ENCODE measurements at regions not wholly inside any gene's neighbourhood (a gene's known extent, or its start where the extent isn't known, plus 50 kb on each side); places are given as distances from the start of the nearest gene placed in this dataset.
"Not testable (repeated sequence)": the region's sequence is repeated elsewhere in the genome, so short reads cannot be mapped to it uniquely, and the experiment has no call there.

- H3K4me3 Mint-ChIP-seq, result no peak overlapping the region
- H3K27ac Mint-ChIP-seq, result no peak overlapping the region
- TF ChIP-seq, protein P1, sequence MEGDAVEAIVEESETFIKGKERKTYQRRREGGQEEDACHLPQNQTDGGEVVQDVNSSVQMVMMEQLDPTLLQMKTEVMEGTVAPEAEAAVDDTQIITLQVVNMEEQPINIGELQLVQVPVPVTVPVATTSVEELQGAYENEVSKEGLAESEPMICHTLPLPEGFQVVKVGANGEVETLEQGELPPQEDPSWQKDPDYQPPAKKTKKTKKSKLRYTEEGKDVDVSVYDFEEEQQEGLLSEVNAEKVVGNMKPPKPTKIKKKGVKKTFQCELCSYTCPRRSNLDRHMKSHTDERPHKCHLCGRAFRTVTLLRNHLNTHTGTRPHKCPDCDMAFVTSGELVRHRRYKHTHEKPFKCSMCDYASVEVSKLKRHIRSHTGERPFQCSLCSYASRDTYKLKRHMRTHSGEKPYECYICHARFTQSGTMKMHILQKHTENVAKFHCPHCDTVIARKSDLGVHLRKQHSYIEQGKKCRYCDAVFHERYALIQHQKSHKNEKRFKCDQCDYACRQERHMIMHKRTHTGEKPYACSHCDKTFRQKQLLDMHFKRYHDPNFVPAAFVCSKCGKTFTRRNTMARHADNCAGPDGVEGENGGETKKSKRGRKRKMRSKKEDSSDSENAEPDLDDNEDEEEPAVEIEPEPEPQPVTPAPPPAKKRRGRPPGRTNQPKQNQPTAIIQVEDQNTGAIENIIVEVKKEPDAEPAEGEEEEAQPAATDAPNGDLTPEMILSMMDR (IDR thresholded peaks at IDR 0.05), result no peak
- 0 out of 2 replicates have a peak, but pooled peaks cover 4% of the 10 kb centered on the region for H3K4me1 Mint-ChIP-seq (ENCODE audit: low read depth)
- no peaks in the 10 kb centered on the region for H3K9me3 Mint-ChIP-seq
- H3K27me3 Mint-ChIP-seq (ENCODE audit: insufficient read depth), result peaks cover 33% of the 10 kb centered on the region
- no peak for DNase-seq
- no peaks in the 10 kb centered on the region for H3K36me3 Mint-ChIP-seq (ENCODE audit: low read depth)
These were observed 101.4 kb upstream of the TRPM1 start for GRCh38 chr15:31202953-31203352.

GRCh38 chr15:31203999-31204398 is 102.5 kb upstream of the TRPM1 start:
- Mint-ChIP-seq H3K27me3 (ENCODE audit: insufficient read depth) (peaks cover 37% of the 10 kb centered on the region), H3K4me3 (no peak overlapping the region)
- TF ChIP-seq, protein P1 (IDR thresholded peaks at IDR 0.05), result no peak

GRCh38 chr15:31206386-31207181 is 105.1 kb upstream of the TRPM1 start:
- Mint-ChIP-seq H3K4me3 (no peak overlapping the region), H3K9me3 (peaks cover 6% of the 10 kb centered on the region; the same call in 1 of the 2 replicates), H3K36me3 (ENCODE audit: low read depth) (peaks cover 7% of the 10 kb centered on the region; the same call in 1 of the 2 replicates), H3K27me3 (ENCODE audit: insufficient read depth) (peaks cover 41% of the 10 kb centered on the region), H3K27ac (no peak overlapping the region), H3K4me1 (ENCODE audit: low read depth) (no peaks in the 10 kb centered on the region)
- TF ChIP-seq, protein P1 (IDR thresholded peaks at IDR 0.05), result no peak
- no peak for DNase-seq

More at GRCh38 chr15:31203999-31204398, 102.5 kb upstream of the TRPM1 start:
- Mint-ChIP-seq H3K9me3 (no peaks in the 10 kb centered on the region), H3K27ac (no peak overlapping the region), H3K4me1 (ENCODE audit: low read depth) (no peaks in the 10 kb centered on the region), H3K36me3 (ENCODE audit: low read depth) (no peaks in the 10 kb centered on the region)
- DNase-seq, result no peak

GRCh38 chr15:31207246-31207645 is 105.7 kb upstream of the TRPM1 start:
- no peak for DNase-seq
- Mint-ChIP-seq H3K36me3 (ENCODE audit: low read depth) (peaks cover 9% of the 10 kb centered on the region; the same call in 1 of the 2 replicates), H3K27ac (no peak overlapping the region), H3K27me3 (ENCODE audit: insufficient read depth) (peaks cover 41% of the 10 kb centered on the region), H3K4me1 (ENCODE audit: low read depth) (no peaks in the 10 kb centered on the region), H3K9me3 (peaks cover 6% of the 10 kb centered on the region; the same call in 1 of the 2 replicates), H3K4me3 (no peak overlapping the region)
- TF ChIP-seq, protein P1 (IDR thresholded peaks at IDR 0.05), result no peak

GRCh38 chr15:31207861-31208260 is 106.3 kb upstream of the TRPM1 start:
- H3K9me3 Mint-ChIP-seq; H3K27ac Mint-ChIP-seq; H3K4me1 Mint-ChIP-seq (ENCODE audit: low read depth); H3K4me3 Mint-ChIP-seq; DNase-seq; H3K36me3 Mint-ChIP-seq (ENCODE audit: low read depth): not testable (repeated sequence)
- TF ChIP-seq, protein P1 (IDR thresholded peaks at IDR 0.05), result peak; percentile 28; the same call in 1 of the 2 replicates
- peaks cover 35% of the 10 kb centered on the region for H3K27me3 Mint-ChIP-seq (ENCODE audit: insufficient read depth)
